ENCODE measurements at regions not wholly inside any gene's neighbourhood (a gene's known extent, or its start where the extent isn't known, plus 50 kb on each side); places are given as distances from the start of the nearest gene placed in this dataset.

GRCh38 chr14:43532825-43533416 is 974.2 kb downstream of the FSCB start:
- Histone ChIP-seq H3K9me1 (replicated peaks; ENCODE audit: control insufficient read depth, extremely low read depth, insufficient read depth, low read length) (no peaks in the 10 kb centered on the region), H4K20me1 (replicated peaks; ENCODE audit: control insufficient read depth, extremely low read depth, insufficient read depth, low read length) (no peaks in the 10 kb centered on the region), H3K4me3 (replicated peaks in 1 of 3; ENCODE audit: insufficient read depth in 1 of 3, low read depth in 1 of 3, low read length in 3 of 3) (no peak overlapping the region), H3K79me2 (ENCODE audit: control insufficient read depth, insufficient read depth, low read length) (no peaks in the 10 kb centered on the region), H3K4me2 (ENCODE audit: insufficient read depth, low read length) (no peak overlapping the region), H3K36me3 (ENCODE audit: control insufficient read depth in 2 of 2, extremely low read depth in 1 of 2, insufficient read depth in 2 of 2, low read length in 2 of 2) (no peaks in the 10 kb centered on the region), H3K9me3 (replicated peaks; ENCODE audit: control insufficient read depth, insufficient read depth, low read length) (peaks cover 2% of the 10 kb centered on the region), H3K27ac (ENCODE audit: insufficient read depth, low read depth, low read length) (no peak overlapping the region), H3K9ac (replicated peaks; ENCODE audit: extremely low read depth, insufficient read depth, low read length) (no peak overlapping the region), H3K4me1 (ENCODE audit: control insufficient read depth, extremely low read depth, insufficient read depth, low read length) (no peaks in the 10 kb centered on the region), H2AFZ (ENCODE audit: low read depth, low read length) (no peak overlapping the region), H3K27me3 (ENCODE audit: control insufficient read depth in 2 of 2, insufficient read depth in 2 of 2, low read length in 2 of 2) (no peaks in the 10 kb centered on the region)
- intact Hi-C loops (cut with micrococcal nuclease): no loop called here
- POLR2A ChIA-PET: no interaction called here
- BruUV-seq (replicated peaks): no TSS peak
- CTCF ChIA-PET: no interaction called here
- TF ChIP-seq, protein P1, sequence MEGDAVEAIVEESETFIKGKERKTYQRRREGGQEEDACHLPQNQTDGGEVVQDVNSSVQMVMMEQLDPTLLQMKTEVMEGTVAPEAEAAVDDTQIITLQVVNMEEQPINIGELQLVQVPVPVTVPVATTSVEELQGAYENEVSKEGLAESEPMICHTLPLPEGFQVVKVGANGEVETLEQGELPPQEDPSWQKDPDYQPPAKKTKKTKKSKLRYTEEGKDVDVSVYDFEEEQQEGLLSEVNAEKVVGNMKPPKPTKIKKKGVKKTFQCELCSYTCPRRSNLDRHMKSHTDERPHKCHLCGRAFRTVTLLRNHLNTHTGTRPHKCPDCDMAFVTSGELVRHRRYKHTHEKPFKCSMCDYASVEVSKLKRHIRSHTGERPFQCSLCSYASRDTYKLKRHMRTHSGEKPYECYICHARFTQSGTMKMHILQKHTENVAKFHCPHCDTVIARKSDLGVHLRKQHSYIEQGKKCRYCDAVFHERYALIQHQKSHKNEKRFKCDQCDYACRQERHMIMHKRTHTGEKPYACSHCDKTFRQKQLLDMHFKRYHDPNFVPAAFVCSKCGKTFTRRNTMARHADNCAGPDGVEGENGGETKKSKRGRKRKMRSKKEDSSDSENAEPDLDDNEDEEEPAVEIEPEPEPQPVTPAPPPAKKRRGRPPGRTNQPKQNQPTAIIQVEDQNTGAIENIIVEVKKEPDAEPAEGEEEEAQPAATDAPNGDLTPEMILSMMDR (IDR thresholded peaks at IDR 0.05; ENCODE audit: extremely low read depth in 1 of 2, insufficient read depth in 1 of 2, low read depth in 1 of 2, low read length in 2 of 2): no peak
- dilution Hi-C loops (cut with MboI; ENCODE audit: extremely low pct_ligation_motif_present, low sequenced_read_pairs): no loop called here
- DNase-seq (ENCODE audit: low read depth, low spot score) (no peak), FAIRE-seq (no peak)

- Histone ChIP-seq H3K4me1 (ENCODE audit: control insufficient read depth, extremely low read depth, insufficient read depth, low read length) (no peaks in the 10 kb centered on the region), H3K4me2 (ENCODE audit: insufficient read depth, low read length) (no peak overlapping the region), H3K9me3 (replicated peaks; ENCODE audit: control insufficient read depth, insufficient read depth, low read length) (peaks cover 2% of the 10 kb centered on the region), H3K27me3 (ENCODE audit: control insufficient read depth in 2 of 2, insufficient read depth in 2 of 2, low read length in 2 of 2) (no peaks in the 10 kb centered on the region), H2AFZ (ENCODE audit: low read depth, low read length) (no peak overlapping the region), H4K20me1 (replicated peaks; ENCODE audit: control insufficient read depth, extremely low read depth, insufficient read depth, low read length) (no peaks in the 10 kb centered on the region), H3K9me1 (replicated peaks; ENCODE audit: control insufficient read depth, extremely low read depth, insufficient read depth, low read length) (no peaks in the 10 kb centered on the region), H3K9ac (replicated peaks; ENCODE audit: extremely low read depth, insufficient read depth, low read length) (no peak overlapping the region), H3K4me3 (replicated peaks in 1 of 3; ENCODE audit: insufficient read depth in 1 of 3, low read depth in 1 of 3, low read length in 3 of 3) (no peak overlapping the region), H3K36me3 (ENCODE audit: control insufficient read depth in 2 of 2, extremely low read depth in 1 of 2, insufficient read depth in 2 of 2, low read length in 2 of 2) (no peaks in the 10 kb centered on the region), H3K79me2 (ENCODE audit: control insufficient read depth, insufficient read depth, low read length) (no peaks in the 10 kb centered on the region), H3K27ac (ENCODE audit: insufficient read depth, low read depth, low read length) (no peak overlapping the region)
- intact Hi-C loops (cut with micrococcal nuclease) (no loop called here), dilution Hi-C loops (cut with MboI; ENCODE audit: extremely low pct_ligation_motif_present, low sequenced_read_pairs) (no loop called here)
- no TSS peak for BruUV-seq (replicated peaks)
- ChIA-PET CTCF (no interaction called here), POLR2A (no interaction called here)
- no peak for FAIRE-seq
- TF ChIP-seq EZH2 (IDR thresholded peaks at IDR 0.05; ENCODE audit: borderline replicate concordance, low read depth, low read length, severe bottlenecking) (no peak), JUN (IDR thresholded peaks at IDR 0.05; ENCODE audit: borderline replicate concordance, insufficient read depth, insufficient read length, low read depth) (no peak), GATA2 (IDR thresholded peaks at IDR 0.05; ENCODE audit: insufficient read depth, insufficient read length, low read depth, low read length) (no peak), MAX (IDR thresholded peaks at IDR 0.05; ENCODE audit: insufficient read depth, insufficient read length) (no peak), POLR2AphosphoS5 (IDR thresholded peaks at IDR 0.05; ENCODE audit: insufficient read depth, low read depth, low read length) (no peak), FOS (IDR thresholded peaks at IDR 0.05; ENCODE audit: borderline replicate concordance, insufficient read depth, low read length) (no peak), POLR2A (IDR thresholded peaks at IDR 0.05; ENCODE audit: low read depth, low read length) (no peak), MYC (IDR thresholded peaks at IDR 0.05; ENCODE audit: low read depth, low read length) (no peak)
- TF ChIP-seq, protein P1 (IDR thresholded peaks at IDR 0.05; ENCODE audit: extremely low read depth in 1 of 2, insufficient read depth in 1 of 2, low read depth in 1 of 2, low read length in 2 of 2): no peak
- DNase-seq (ENCODE audit: low read depth, low spot score): no peak
These were observed 978.8 kb downstream of the FSCB start for GRCh38 chr14:43528321-43528720.

Measured in endothelial cell of umbilical vein (primary cell).